HepG2 (cell line): ENCODE measurements at regions not wholly inside any gene's neighbourhood (a gene's known extent, or its start where the extent isn't known, plus 50 kb on each side); places are given as distances from the start of the nearest gene placed in this dataset.

Source experiments
- ATAC-seq: fragments of 200-7000 bp; cut with Tn5 transposase; 3 replicates; pipeline ENCODE4 v1.9.1; 2020; ENCODE audit warnings: mild to moderate bottlenecking, moderate library complexity
- BruUV-seq: library from RNA; stranded (reverse); fragments of 400-500 nt; replicated peaks from 2 replicates; lab custom pipeline; 2021; lab: Mats Ljungman, UMichigan
- CTCF ChIA-PET: fragments of 300-600 bp; formaldehyde crosslinking; extraction: SDS; loops from one replicate; lab custom pipeline; 2021; ENCODE audit warnings: low total read pairs, inconsistent platforms, low intra/inter-chr PET ratio; lab: Yijun Ruan, JAX
- POLR2A ChIA-PET: fragments of 350-600 bp; sonication (Branson Sonifier 250); formaldehyde crosslinking; loops from one replicate; lab custom pipeline; 2020; ENCODE audit warnings: antibody characterized with exemption, inconsistent platforms; lab: Yijun Ruan, JAX
- DNase-seq: peaks from one replicate; pipeline ENCODE4 v3.0.0-alpha.2; 2015; ENCODE audit warnings: low spot score
- FAIRE-seq: peaks from 3 replicates; lab custom pipeline; 2011; peaks lifted over from hg19 to GRCh38; lab: Jason Lieb, UNC
- H2AFZ ChIP-seq: one replicate; pipeline ENCODE4 v1.6.1; 2011; ENCODE audit warnings: low read length, inconsistent platforms
- H3K27ac ChIP-seq: fragments of 300-600 bp; 3 replicates; pipeline ENCODE4 v1.8.0; 2011; ENCODE audit warnings: mixed run types, mild to moderate bottlenecking, mixed read lengths, low read length, inconsistent platforms; ENCODE audit not compliant: insufficient read depth; ENCODE audit errors: extremely low read length
- H3K27me3 ChIP-seq, 2 experiments: fragments of 200-600 bp in 1 of 2; 2 replicates in 1 of 2; 3 replicates in 1 of 2; pipeline versions ENCODE4 v1.6.0 to v1.8.0; 2011; ENCODE audit warnings: low read length in 2 of 2, mild to moderate bottlenecking in 2 of 2, moderate library complexity in 2 of 2, inconsistent platforms in 1 of 2; ENCODE audit not compliant: insufficient read depth in 2 of 2, control insufficient read depth in 1 of 2
- H3K36me3 ChIP-seq, 2 experiments: fragments of 200-600 bp in 1 of 2; replicated peaks in 1 of 2; 2 replicates in 1 of 2; 3 replicates in 1 of 2; pipeline versions ENCODE4 v1.5.1 to v1.8.0; 2011; ENCODE audit warnings: low read length in 2 of 2, inconsistent platforms in 1 of 2; ENCODE audit not compliant: insufficient read depth in 2 of 2, control insufficient read depth in 1 of 2
- H3K4me1 ChIP-seq: 2 replicates; pipeline ENCODE4 v1.5.1; 2012; ENCODE audit warnings: low read length, inconsistent platforms; ENCODE audit not compliant: insufficient read depth
- H3K4me2 ChIP-seq: 2 replicates; pipeline ENCODE4 v1.6.0; 2011; ENCODE audit warnings: low read depth, low read length, inconsistent platforms
- H3K4me3 ChIP-seq, 3 experiments: fragments of 200-600 bp in 1 of 3; sonication (generic), shearing (Covaris generic) in 1 of 3; replicated peaks in 1 of 3; 2 replicates each; pipeline ENCODE4 v1.5.1; 2011 to 2016; ENCODE audit warnings: low read length in 3 of 3, inconsistent platforms in 2 of 3, low read depth in 2 of 3, mild to moderate bottlenecking in 2 of 3, control low read depth in 1 of 3, mixed read lengths in 1 of 3; ENCODE audit not compliant: insufficient read depth in 1 of 3
- H3K79me2 ChIP-seq: one replicate; pipeline ENCODE4 v1.6.1; 2011; ENCODE audit warnings: low read length, inconsistent platforms; ENCODE audit not compliant: insufficient read depth
- H3K9ac ChIP-seq: 2 replicates; pipeline ENCODE4 v1.6.0; 2011; ENCODE audit warnings: mild to moderate bottlenecking, low read depth, low read length, inconsistent platforms; ENCODE audit not compliant: insufficient read depth
- H3K9me3 ChIP-seq: 2 replicates; pipeline ENCODE4 v1.5.1; 2012; ENCODE audit warnings: mild to moderate bottlenecking, low read length
- H4K20me1 ChIP-seq: 2 replicates; pipeline ENCODE4 v1.6.0; 2011; ENCODE audit warnings: inconsistent platforms, mild to moderate bottlenecking, low read length, moderate library complexity; ENCODE audit not compliant: insufficient read depth
- DZIP1 ChIP-seq: sonication (generic); formaldehyde crosslinking; IDR thresholded peaks from 2 replicates; pipeline ENCODE4 v1.5.0; 2020; ENCODE audit warnings: mild to moderate bottlenecking, missing genetic modification reagents
- IRX3 ChIP-seq: sonication (generic); formaldehyde crosslinking; IDR thresholded peaks from 2 replicates; pipeline ENCODE4 v1.8.1; 2023; ENCODE audit warnings: mild to moderate bottlenecking, low read depth, missing genetic modification reagents, borderline replicate concordance
- PRMT3 ChIP-seq: sonication (generic); formaldehyde crosslinking; IDR thresholded peaks from 2 replicates; pipeline ENCODE4 v1.8.1; 2022; ENCODE audit warnings: low read depth, mild to moderate bottlenecking, moderate library complexity, missing genetic modification reagents, borderline replicate concordance
- ZFP1 ChIP-seq: IDR thresholded peaks from 2 replicates; pipeline ENCODE4 v1.6.1; 2016
- ZNF546 ChIP-seq: sonication (generic); formaldehyde crosslinking; conservative IDR thresholded peaks from 2 replicates; pipeline ENCODE4 v1.8.1; 2023; ENCODE audit warnings: mild to moderate bottlenecking, missing genetic modification reagents
- WGBS: methylation state at CpG from one replicate; pipeline ENCODE4 v1.1.6; 2017; ENCODE audit warnings: low lambda C conversion rate; 5-methylcytosine and 5-hydroxymethylcytosine counted together
- in situ Hi-C: cut with HindIII; loops from 2 replicates; pipeline ENCODE4 v1.10.0; 2017; ENCODE audit warnings: low pct_unique_long_range_greater_than_20kb; ENCODE audit not compliant: extremely low pct_ligation_motif_present
- intact Hi-C: fragments of 100-400 bp; cut with micrococcal nuclease; formaldehyde crosslinking; loops from one replicate; pipeline ENCODE4 v1.10.0; 2022; ENCODE audit not compliant: unreplicated experiment
- TF ChIP-seq, protein P1 (sequence below): sonication (generic); formaldehyde crosslinking; IDR thresholded peaks from 2 replicates; pipeline ENCODE4 v1.5.0; 2020; ENCODE audit warnings: mild to moderate bottlenecking, missing genetic modification reagents, borderline replicate concordance
- TF ChIP-seq, protein P2 (sequence below): sonication (generic); formaldehyde crosslinking; IDR thresholded peaks from 2 replicates; pipeline ENCODE4 v1.4.0; 2020; ENCODE audit warnings: missing genetic modification reagents, borderline replicate concordance

GRCh38 chrX:534804-535203 lies 95.8 kb upstream of the SHOX start (continued):
- TF ChIP-seq, protein P1, sequence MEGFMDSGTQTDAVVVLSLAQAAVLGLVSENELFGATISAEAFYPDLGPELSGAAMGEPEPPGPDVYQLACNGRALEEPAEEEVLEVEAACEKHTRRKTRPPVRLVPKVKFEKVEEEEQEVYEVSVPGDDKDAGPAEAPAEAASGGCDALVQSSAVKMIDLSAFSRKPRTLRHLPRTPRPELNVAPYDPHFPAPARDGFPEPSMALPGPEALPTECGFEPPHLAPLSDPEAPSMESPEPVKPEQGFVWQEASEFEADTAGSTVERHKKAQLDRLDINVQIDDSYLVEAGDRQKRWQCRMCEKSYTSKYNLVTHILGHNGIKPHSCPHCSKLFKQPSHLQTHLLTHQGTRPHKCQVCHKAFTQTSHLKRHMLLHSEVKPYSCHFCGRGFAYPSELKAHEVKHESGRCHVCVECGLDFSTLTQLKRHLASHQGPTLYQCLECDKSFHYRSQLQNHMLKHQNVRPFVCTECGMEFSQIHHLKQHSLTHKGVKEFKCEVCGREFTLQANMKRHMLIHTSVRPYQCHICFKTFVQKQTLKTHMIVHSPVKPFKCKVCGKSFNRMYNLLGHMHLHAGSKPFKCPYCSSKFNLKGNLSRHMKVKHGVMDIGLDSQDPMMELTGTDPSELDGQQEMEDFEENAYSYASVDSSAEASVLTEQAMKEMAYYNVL (CRISPR knock-in tag) = no peak
- TF ChIP-seq PRMT3 (no peak), ZFP1 (CRISPR knock-in tag) (no peak), DZIP1 (CRISPR knock-in tag) (no peak)

DNA sequence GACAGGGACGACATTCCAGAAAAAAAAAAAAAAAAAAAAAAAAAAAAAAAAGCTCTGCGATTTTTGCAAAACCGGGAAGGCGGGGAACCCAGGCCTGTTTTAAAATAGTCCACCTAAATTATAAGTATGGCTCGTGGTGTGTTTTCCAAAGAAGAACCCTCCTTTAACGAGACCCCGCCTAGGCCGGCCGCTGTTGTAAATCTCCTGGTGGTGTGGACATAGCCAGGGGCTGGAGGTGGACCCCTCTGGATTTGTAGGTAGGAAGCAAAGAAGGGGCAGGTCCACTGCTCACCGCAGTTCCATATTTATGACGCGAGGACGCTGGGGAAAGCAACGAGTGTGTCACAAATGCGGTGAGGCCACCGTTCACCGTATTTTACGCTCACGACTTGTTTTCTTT lies 94.0 kb upstream of the SHOX start:
- FAIRE-seq (no peak), ATAC-seq (no peak), DNase-seq (no peak)
- Histone ChIP-seq H3K36me3 (no peaks in the 10 kb centered on the region), H3K27ac (no peak overlapping the region), H2AFZ (no peak overlapping the region), H3K9me3 (no peaks in the 10 kb centered on the region), H3K27me3 (no peaks in the 10 kb centered on the region; a peak in 1 of 5 replicates), H3K4me3 (no peak overlapping the region), H4K20me1 (no peaks in the 10 kb centered on the region), H3K4me2 (no peak overlapping the region), H3K79me2 (no peaks in the 10 kb centered on the region), H3K4me1 (no peaks in the 10 kb centered on the region), H3K9ac (no peak overlapping the region)
- intact Hi-C loops = no loop called here
- POLR2A ChIA-PET = no interaction called here
- CTCF ChIA-PET = no interaction called here
- no TSS peak for BruUV-seq
- in situ Hi-C loops = no loop called here
- 78% methylated on average over 19 of the region's 19 CpGs for WGBS
- TF ChIP-seq ZNF546 (CRISPR knock-in tag) (no peak), IRX3 (CRISPR knock-in tag) (no peak)
- TF ChIP-seq, protein P2, sequence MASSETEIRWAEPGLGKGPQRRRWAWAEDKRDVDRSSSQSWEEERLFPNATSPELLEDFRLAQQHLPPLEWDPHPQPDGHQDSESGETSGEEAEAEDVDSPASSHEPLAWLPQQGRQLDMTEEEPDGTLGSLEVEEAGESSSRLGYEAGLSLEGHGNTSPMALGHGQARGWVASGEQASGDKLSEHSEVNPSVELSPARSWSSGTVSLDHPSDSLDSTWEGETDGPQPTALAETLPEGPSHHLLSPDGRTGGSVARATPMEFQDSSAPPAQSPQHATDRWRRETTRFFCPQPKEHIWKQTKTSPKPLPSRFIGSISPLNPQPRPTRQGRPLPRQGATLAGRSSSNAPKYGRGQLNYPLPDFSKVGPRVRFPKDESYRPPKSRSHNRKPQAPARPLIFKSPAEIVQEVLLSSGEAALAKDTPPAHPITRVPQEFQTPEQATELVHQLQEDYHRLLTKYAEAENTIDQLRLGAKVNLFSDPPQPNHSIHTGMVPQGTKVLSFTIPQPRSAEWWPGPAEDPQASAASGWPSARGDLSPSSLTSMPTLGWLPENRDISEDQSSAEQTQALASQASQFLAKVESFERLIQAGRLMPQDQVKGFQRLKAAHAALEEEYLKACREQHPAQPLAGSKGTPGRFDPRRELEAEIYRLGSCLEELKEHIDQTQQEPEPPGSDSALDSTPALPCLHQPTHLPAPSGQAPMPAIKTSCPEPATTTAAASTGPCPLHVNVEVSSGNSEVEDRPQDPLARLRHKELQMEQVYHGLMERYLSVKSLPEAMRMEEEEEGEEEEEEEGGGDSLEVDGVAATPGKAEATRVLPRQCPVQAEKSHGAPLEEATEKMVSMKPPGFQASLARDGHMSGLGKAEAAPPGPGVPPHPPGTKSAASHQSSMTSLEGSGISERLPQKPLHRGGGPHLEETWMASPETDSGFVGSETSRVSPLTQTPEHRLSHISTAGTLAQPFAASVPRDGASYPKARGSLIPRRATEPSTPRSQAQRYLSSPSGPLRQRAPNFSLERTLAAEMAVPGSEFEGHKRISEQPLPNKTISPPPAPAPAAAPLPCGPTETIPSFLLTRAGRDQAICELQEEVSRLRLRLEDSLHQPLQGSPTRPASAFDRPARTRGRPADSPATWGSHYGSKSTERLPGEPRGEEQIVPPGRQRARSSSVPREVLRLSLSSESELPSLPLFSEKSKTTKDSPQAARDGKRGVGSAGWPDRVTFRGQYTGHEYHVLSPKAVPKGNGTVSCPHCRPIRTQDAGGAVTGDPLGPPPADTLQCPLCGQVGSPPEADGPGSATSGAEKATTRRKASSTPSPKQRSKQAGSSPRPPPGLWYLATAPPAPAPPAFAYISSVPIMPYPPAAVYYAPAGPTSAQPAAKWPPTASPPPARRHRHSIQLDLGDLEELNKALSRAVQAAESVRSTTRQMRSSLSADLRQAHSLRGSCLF (CRISPR knock-in tag) = no peak
